Endodermal cell (in vitro differentiated cells): ENCODE measurements at regions not wholly inside any gene's neighbourhood (a gene's known extent, or its start where the extent isn't known, plus 50 kb on each side); places are given as distances from the start of the nearest gene placed in this dataset.
"Not testable (repeated sequence)": the region's sequence is repeated elsewhere in the genome, so short reads cannot be mapped to it uniquely, and the experiment has no call there.

Experiments used
- DNase-seq: peaks from one replicate; pipeline ENCODE4 v3.0.0-alpha.2; 2017
- H3K27ac ChIP-seq: 2 replicates; pipeline ENCODE4 v1.5.1; 2013; ENCODE audit warnings: mild to moderate bottlenecking, low read depth, low read length, moderate library complexity
- H3K27me3 ChIP-seq: 2 replicates; pipeline ENCODE4 v1.6.1; 2013; ENCODE audit warnings: mild to moderate bottlenecking, low read length, moderate library complexity; ENCODE audit not compliant: insufficient read depth, control insufficient read depth, poor library complexity, severe bottlenecking
- H3K36me3 ChIP-seq: 2 replicates; pipeline ENCODE4 v1.7.0; 2013; ENCODE audit warnings: mild to moderate bottlenecking, low read length, moderate library complexity; ENCODE audit not compliant: control insufficient read depth, insufficient read depth
- H3K4me1 ChIP-seq: one replicate; pipeline ENCODE4 v1.7.0; 2013; ENCODE audit warnings: low read length; ENCODE audit not compliant: control insufficient read depth, insufficient read depth
- H3K4me3 ChIP-seq: 2 replicates; pipeline ENCODE4 v1.5.1; 2013; ENCODE audit warnings: mild to moderate bottlenecking, low read length, moderate library complexity
- H3K9ac ChIP-seq: 2 replicates; pipeline ENCODE4 v1.6.1; 2013; ENCODE audit warnings: mild to moderate bottlenecking, low read length, moderate library complexity; ENCODE audit not compliant: poor library complexity, severe bottlenecking; ENCODE audit errors: extremely low read depth
- H3K9me3 ChIP-seq: 2 replicates; pipeline ENCODE4 v1.6.1; 2013; ENCODE audit warnings: mild to moderate bottlenecking, low read length, moderate library complexity; ENCODE audit not compliant: control insufficient read depth
- H3K27ac Mint-ChIP-seq: 2 replicates; pipeline ENCODE4 v1.8.0; 2020; ENCODE audit warnings: mixed read lengths
- H3K27me3 Mint-ChIP-seq: 2 replicates; pipeline ENCODE4 v1.8.0; 2021; ENCODE audit warnings: mild to moderate bottlenecking, mixed read lengths; ENCODE audit not compliant: insufficient read depth
- H3K36me3 Mint-ChIP-seq: 2 replicates; pipeline ENCODE4 v1.8.0; 2020; ENCODE audit warnings: low read depth, mixed read lengths
- H3K4me1 Mint-ChIP-seq: 2 replicates; pipeline ENCODE4 v1.8.0; 2020; ENCODE audit warnings: mixed read lengths
- H3K4me3 Mint-ChIP-seq: 2 replicates; pipeline ENCODE4 v1.8.0; 2020; ENCODE audit warnings: mild to moderate bottlenecking, moderate library complexity, mixed read lengths
- H3K9me3 Mint-ChIP-seq: 2 replicates; pipeline ENCODE4 v1.8.0; 2020; ENCODE audit warnings: mild to moderate bottlenecking, mixed read lengths
- WGBS, 2 experiments: methylation state at CpG; one replicate each; pipeline versions ENCODE4 v1.1.5 to v1.1.7; 2013; ENCODE audit warnings: missing lambda C conversion rate in 2 of 2, mixed read lengths in 1 of 2; ENCODE audit not compliant: insufficient coverage in 1 of 2, insufficient read length in 1 of 2; 5-methylcytosine and 5-hydroxymethylcytosine counted together
- TF ChIP-seq, protein P1 (sequence below): fragments of 200-600 bp; sonication (generic); conservative IDR thresholded peaks from 2 replicates; pipeline ENCODE4 v1.5.0; 2021; ENCODE audit warnings: antibody characterized with exemption, mild to moderate bottlenecking

GRCh38 chr13:61531383-61532065 lies 115.9 kb upstream of the PCDH20 start:
- Histone ChIP-seq H3K4me1 (no peaks in the 10 kb centered on the region), H3K27ac (no peak overlapping the region), H3K9ac (no peak overlapping the region), H3K4me3 (no peak overlapping the region), H3K27me3 (no peaks in the 10 kb centered on the region), H3K36me3 (no peaks in the 10 kb centered on the region), H3K9me3 (no peaks in the 10 kb centered on the region)
- 90 to 95% methylated on average over 4 to 10 of the region's 10 CpGs for WGBS, 2 experiments
- TF ChIP-seq, protein P1, sequence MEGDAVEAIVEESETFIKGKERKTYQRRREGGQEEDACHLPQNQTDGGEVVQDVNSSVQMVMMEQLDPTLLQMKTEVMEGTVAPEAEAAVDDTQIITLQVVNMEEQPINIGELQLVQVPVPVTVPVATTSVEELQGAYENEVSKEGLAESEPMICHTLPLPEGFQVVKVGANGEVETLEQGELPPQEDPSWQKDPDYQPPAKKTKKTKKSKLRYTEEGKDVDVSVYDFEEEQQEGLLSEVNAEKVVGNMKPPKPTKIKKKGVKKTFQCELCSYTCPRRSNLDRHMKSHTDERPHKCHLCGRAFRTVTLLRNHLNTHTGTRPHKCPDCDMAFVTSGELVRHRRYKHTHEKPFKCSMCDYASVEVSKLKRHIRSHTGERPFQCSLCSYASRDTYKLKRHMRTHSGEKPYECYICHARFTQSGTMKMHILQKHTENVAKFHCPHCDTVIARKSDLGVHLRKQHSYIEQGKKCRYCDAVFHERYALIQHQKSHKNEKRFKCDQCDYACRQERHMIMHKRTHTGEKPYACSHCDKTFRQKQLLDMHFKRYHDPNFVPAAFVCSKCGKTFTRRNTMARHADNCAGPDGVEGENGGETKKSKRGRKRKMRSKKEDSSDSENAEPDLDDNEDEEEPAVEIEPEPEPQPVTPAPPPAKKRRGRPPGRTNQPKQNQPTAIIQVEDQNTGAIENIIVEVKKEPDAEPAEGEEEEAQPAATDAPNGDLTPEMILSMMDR: no peak
- Mint-ChIP-seq H3K4me1 (no peaks in the 10 kb centered on the region), H3K36me3 (no peaks in the 10 kb centered on the region), H3K27ac (no peak overlapping the region), H3K4me3 (no peak overlapping the region), H3K27me3 (no peaks in the 10 kb centered on the region), H3K9me3 (peaks cover 4% of the 10 kb centered on the region)
- no peak for DNase-seq

DNA sequence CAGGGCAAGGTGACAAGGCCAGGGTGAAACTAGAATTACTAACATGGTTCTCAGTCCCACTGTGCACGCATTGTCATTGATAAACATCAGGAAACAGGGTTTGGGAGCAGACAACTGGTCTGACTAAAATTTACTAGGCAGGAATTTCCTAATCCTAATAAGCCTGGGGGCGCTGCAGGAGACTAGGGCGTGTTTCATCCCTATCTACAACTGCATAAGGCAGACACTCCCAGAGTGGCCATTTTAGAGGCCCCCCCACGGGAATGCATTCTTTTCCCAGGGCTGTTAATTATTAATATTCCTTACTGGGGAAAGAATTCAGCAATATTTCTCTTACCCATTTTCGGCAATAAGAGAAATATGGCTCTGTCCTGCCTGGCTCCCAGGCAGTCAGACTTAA lies 103.6 kb upstream of the PCDH20 start:
- H3K9me3 Mint-ChIP-seq: peaks cover 15% of the 10 kb centered on the region
- not testable (repeated sequence) for H3K27ac Mint-ChIP-seq, H3K27me3 Mint-ChIP-seq, H3K9ac ChIP-seq, H3K9me3 ChIP-seq, H3K36me3 ChIP-seq, H3K27me3 ChIP-seq, H3K36me3 Mint-ChIP-seq, H3K4me1 ChIP-seq, DNase-seq, H3K4me3 ChIP-seq, H3K4me3 Mint-ChIP-seq, H3K27ac ChIP-seq, H3K4me1 Mint-ChIP-seq
- 81 to 100% methylated on average over 1 to 5 of the region's 5 CpGs for WGBS, 2 experiments

DNA sequence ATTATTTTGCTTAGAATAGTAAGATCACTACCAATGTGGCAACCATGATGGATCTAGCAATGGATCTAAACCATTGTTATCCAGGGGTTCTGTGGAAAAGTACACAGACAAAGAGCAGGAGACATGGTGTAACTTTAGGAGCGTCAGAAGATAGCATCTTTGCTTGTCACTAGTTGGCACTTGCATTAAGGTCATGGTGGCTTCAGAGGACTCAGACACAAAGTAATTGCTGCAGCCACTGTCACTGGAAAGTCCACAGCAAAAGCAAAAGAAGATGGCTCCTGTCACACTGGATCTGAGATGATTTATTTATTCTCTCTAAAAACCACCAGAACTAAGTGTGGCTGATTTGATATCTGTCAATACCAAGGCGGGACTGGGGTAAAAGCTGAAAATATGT lies 93.3 kb upstream of the PCDH20 start:
- H3K36me3 ChIP-seq: no peaks in the 10 kb centered on the region
- Mint-ChIP-seq H3K4me1 (no peaks in the 10 kb centered on the region), H3K36me3 (no peaks in the 10 kb centered on the region), H3K9me3 (peaks cover 8% of the 10 kb centered on the region), H3K27ac (no peak overlapping the region), H3K4me3 (no peak overlapping the region), H3K27me3 (no peaks in the 10 kb centered on the region)
- no peaks in the 10 kb centered on the region for H3K4me1 ChIP-seq
- TF ChIP-seq, protein P1: no peak
- no peak overlapping the region for H3K4me3 ChIP-seq
- no peaks in the 10 kb centered on the region for H3K27me3 ChIP-seq
- no peak for DNase-seq
- 94 to 100% methylated on average over 1 to 2 of the region's 2 CpGs for WGBS, 2 experiments
- H3K9me3 ChIP-seq: peaks cover 9% of the 10 kb centered on the region
- no peak overlapping the region for H3K9ac ChIP-seq
- H3K27ac ChIP-seq: no peak overlapping the region

- no peak overlapping the region for H3K4me3 Mint-ChIP-seq
- 61% methylated on average over 1 of the region's 1 CpG; no CpG with 5 or more reads in 1 of the 2 experiments for WGBS, 2 experiments
- peaks cover 5% of the 10 kb centered on the region for H3K4me1 Mint-ChIP-seq
These were observed 84.5 kb upstream of the PCDH20 start for GRCh38 chr13:61500176-61500575.

More at GRCh38 chr13:61500176-61500575, 84.5 kb upstream of the PCDH20 start:
- Histone ChIP-seq H3K4me3 (no peak overlapping the region), H3K36me3 (no peaks in the 10 kb centered on the region), H3K27me3 (no peaks in the 10 kb centered on the region), H3K27ac (no peak overlapping the region), H3K9ac (no peak overlapping the region), H3K4me1 (peaks cover 2% of the 10 kb centered on the region), H3K9me3 (no peaks in the 10 kb centered on the region)
- Mint-ChIP-seq H3K27me3 (no peaks in the 10 kb centered on the region), H3K9me3 (no peaks in the 10 kb centered on the region), H3K27ac (no peak overlapping the region), H3K36me3 (no peaks in the 10 kb centered on the region)
- TF ChIP-seq, protein P1: peak; percentile 20
- no peak for DNase-seq
